ENCODE measurements at regions not wholly inside any gene's neighbourhood (a gene's known extent, or its start where the extent isn't known, plus 50 kb on each side); places are given as distances from the start of the nearest gene placed in this dataset.

DNA sequence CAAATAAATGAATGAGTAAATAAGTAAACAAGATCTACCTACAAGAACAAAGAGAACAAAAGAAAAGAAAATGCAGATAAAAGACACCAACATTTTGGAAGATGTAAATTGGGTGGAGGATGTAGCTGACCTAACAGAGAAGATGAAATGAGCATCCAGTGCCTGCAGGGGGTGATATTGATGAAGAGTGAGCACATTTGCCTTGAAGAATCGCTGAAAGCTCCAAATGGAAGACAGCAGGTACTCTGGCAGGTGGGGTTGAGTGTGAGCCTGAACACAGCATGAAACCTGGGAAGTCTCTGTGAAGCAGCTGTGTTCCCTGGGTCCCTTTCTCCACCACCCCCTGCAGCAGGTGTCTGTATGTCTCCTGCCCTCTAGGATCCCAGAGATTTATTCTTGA is 125.6 kb downstream of the NXNL2 start:
- TF ChIP-seq, protein P1, sequence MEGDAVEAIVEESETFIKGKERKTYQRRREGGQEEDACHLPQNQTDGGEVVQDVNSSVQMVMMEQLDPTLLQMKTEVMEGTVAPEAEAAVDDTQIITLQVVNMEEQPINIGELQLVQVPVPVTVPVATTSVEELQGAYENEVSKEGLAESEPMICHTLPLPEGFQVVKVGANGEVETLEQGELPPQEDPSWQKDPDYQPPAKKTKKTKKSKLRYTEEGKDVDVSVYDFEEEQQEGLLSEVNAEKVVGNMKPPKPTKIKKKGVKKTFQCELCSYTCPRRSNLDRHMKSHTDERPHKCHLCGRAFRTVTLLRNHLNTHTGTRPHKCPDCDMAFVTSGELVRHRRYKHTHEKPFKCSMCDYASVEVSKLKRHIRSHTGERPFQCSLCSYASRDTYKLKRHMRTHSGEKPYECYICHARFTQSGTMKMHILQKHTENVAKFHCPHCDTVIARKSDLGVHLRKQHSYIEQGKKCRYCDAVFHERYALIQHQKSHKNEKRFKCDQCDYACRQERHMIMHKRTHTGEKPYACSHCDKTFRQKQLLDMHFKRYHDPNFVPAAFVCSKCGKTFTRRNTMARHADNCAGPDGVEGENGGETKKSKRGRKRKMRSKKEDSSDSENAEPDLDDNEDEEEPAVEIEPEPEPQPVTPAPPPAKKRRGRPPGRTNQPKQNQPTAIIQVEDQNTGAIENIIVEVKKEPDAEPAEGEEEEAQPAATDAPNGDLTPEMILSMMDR (IDR thresholded peaks at IDR 0.05) = peak; percentile 22; the same call in 1 of the 2 replicates
- TF ChIP-seq SIN3A (IDR thresholded peaks at IDR 0.05; ENCODE audit: borderline replicate concordance, insufficient read depth, low read depth, low read length) = no peak
- no peak for TF ChIP-seq TCF7L2 (IDR thresholded peaks at IDR 0.05; ENCODE audit: low read depth, low read length)
- TF ChIP-seq, protein P2, sequence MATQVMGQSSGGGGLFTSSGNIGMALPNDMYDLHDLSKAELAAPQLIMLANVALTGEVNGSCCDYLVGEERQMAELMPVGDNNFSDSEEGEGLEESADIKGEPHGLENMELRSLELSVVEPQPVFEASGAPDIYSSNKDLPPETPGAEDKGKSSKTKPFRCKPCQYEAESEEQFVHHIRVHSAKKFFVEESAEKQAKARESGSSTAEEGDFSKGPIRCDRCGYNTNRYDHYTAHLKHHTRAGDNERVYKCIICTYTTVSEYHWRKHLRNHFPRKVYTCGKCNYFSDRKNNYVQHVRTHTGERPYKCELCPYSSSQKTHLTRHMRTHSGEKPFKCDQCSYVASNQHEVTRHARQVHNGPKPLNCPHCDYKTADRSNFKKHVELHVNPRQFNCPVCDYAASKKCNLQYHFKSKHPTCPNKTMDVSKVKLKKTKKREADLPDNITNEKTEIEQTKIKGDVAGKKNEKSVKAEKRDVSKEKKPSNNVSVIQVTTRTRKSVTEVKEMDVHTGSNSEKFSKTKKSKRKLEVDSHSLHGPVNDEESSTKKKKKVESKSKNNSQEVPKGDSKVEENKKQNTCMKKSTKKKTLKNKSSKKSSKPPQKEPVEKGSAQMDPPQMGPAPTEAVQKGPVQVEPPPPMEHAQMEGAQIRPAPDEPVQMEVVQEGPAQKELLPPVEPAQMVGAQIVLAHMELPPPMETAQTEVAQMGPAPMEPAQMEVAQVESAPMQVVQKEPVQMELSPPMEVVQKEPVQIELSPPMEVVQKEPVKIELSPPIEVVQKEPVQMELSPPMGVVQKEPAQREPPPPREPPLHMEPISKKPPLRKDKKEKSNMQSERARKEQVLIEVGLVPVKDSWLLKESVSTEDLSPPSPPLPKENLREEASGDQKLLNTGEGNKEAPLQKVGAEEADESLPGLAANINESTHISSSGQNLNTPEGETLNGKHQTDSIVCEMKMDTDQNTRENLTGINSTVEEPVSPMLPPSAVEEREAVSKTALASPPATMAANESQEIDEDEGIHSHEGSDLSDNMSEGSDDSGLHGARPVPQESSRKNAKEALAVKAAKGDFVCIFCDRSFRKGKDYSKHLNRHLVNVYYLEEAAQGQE (IDR thresholded peaks at IDR 0.05; ENCODE audit: insufficient read depth in 1 of 2, low read depth in 2 of 2, low read length in 1 of 2) = no peak
